ENCODE measurements at regions not wholly inside any gene's neighbourhood (a gene's known extent, or its start where the extent isn't known, plus 50 kb on each side); places are given as distances from the start of the nearest gene placed in this dataset.

DNA sequence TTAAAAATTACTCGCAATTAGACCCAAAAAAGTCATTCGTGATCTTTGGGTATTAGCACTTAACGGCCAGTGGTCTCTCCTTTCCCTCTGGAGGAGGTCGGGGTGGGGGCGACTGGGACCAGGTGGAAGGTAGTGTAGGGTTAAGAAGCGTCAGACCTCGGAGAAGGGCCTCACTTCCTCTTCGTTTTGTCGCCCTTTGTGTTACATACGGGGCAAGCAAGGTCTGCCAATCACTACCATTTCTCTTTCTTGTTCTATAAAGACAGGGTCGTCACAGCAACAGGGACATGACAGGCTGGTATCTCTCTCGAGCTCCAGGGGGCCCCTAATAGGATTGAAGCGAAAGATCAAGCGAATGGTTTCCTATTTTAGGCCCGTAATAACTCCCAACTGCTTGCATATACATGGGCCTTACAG lies 136.6 kb downstream of the INSIG2 start:
- Histone ChIP-seq H3K27me3 (ENCODE audit: control insufficient read depth, insufficient read depth, low read length) (peaks cover 33% of the 10 kb centered on the region), H2AFZ (no peak overlapping the region), H3K27ac (no peak overlapping the region), H3K79me2 (no peaks in the 10 kb centered on the region), H3K9ac (no peak overlapping the region), H3K4me3 (ENCODE audit: low read depth, low read length) (no peak overlapping the region), H3K4me2 (ENCODE audit: low read length) (no peak overlapping the region), H3K9me3 (ENCODE audit: control insufficient read depth, low read length) (no peaks in the 10 kb centered on the region), H3K4me1 (peaks cover 5% of the 10 kb centered on the region), H3K36me3 (ENCODE audit: control insufficient read depth, insufficient read depth, low read length) (no peaks in the 10 kb centered on the region)
- TF ChIP-seq, protein P1, sequence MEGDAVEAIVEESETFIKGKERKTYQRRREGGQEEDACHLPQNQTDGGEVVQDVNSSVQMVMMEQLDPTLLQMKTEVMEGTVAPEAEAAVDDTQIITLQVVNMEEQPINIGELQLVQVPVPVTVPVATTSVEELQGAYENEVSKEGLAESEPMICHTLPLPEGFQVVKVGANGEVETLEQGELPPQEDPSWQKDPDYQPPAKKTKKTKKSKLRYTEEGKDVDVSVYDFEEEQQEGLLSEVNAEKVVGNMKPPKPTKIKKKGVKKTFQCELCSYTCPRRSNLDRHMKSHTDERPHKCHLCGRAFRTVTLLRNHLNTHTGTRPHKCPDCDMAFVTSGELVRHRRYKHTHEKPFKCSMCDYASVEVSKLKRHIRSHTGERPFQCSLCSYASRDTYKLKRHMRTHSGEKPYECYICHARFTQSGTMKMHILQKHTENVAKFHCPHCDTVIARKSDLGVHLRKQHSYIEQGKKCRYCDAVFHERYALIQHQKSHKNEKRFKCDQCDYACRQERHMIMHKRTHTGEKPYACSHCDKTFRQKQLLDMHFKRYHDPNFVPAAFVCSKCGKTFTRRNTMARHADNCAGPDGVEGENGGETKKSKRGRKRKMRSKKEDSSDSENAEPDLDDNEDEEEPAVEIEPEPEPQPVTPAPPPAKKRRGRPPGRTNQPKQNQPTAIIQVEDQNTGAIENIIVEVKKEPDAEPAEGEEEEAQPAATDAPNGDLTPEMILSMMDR (IDR thresholded peaks at IDR 0.05): no peak

DNA sequence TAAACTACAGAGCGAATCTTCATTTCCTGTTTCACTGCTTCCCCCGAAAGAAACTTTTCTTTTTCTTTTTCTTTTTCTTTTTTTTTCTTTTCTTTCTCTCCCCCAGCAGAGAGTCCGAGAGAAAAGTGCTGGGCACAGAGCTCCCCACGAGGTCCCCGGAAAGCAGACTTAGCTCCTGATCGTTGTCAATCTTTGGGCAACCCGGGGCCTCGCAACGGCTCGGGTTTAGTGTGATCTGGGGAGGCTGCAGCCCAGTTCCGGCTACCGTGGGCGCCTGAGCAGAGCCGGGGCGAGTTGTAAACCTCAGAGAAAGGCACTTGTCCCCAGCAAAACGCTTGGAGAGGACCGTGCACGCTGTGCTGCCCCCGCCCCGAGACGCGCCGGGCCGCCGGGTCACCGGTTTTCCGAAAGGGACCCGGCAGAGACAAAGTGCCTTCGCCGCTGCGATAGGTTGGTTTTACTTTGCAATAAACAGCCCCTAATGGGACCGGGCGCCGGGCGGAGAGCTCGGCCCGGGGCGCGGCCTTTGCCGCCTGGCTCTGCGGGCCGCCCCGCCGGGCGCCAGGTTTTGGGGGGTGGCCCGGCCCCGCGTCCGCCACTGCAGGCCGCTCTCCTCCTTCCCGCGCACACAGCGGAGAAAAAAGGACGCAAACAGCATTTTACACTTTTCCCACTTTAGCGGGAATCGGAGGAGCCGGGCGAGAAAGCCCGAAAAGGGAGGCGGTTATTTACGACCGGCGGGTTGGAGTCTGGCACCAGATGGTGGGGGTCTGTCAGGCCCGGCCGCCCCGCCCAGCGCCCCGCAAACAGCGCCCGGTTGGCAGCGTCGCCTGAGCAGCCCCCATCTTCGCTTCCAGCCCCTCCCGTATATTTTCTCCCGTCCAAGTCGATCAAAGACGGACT lies 136.0 kb downstream of the INSIG2 start:
- Histone ChIP-seq H3K79me2 (no peaks in the 10 kb centered on the region), H3K27me3 (ENCODE audit: control insufficient read depth, insufficient read depth, low read length) (peaks cover 33% of the 10 kb centered on the region), H3K36me3 (ENCODE audit: control insufficient read depth, insufficient read depth, low read length) (no peaks in the 10 kb centered on the region), H2AFZ (no peak overlapping the region), H3K9ac (no peak overlapping the region), H3K9me3 (ENCODE audit: control insufficient read depth, low read length) (no peaks in the 10 kb centered on the region), H3K27ac (no peak overlapping the region), H3K4me3 (ENCODE audit: low read depth, low read length) (peak overlapping the region; percentile 18), H3K4me2 (ENCODE audit: low read length) (peak overlapping the region; percentile 61), H3K4me1 (peaks cover 5% of the 10 kb centered on the region)
- TF ChIP-seq, protein P1 (IDR thresholded peaks at IDR 0.05): no peak

DNA sequence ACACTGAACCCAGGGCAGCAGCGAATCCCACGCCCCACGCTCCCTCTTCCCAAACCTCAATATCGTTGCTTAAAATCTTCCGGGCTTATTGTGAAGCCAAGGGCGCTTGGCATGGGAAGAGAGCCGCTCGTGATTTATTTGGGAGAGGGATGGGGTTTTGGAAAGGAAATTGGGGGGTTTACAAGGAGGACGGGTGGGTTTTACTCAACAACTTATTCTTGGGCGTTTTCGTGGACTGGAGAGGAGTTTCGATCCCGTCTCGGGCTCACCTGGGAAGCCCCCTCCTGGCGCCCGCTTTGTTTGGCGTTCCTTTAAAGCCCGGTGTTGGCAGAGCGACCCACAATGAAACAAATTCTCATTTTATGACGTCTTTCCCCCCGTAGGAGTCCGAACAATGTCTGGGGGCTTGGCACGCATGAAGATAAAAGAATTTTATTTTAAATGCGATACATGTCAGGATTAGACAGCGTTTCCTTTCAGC lies 135.3 kb downstream of the INSIG2 start:
- H3K36me3 ChIP-seq (ENCODE audit: control insufficient read depth, insufficient read depth, low read length): no peaks in the 10 kb centered on the region
- TF ChIP-seq, protein P1 (IDR thresholded peaks at IDR 0.05): no peak
- H3K9me3 ChIP-seq (ENCODE audit: control insufficient read depth, low read length): no peaks in the 10 kb centered on the region
- no peaks in the 10 kb centered on the region for H3K79me2 ChIP-seq
- H2AFZ ChIP-seq: no peak overlapping the region
- H3K4me1 ChIP-seq: peaks cover 5% of the 10 kb centered on the region
- peak overlapping the region; percentile 61 for H3K4me2 ChIP-seq (ENCODE audit: low read length)
- H3K9ac ChIP-seq: no peak overlapping the region
- H3K4me3 ChIP-seq (ENCODE audit: low read depth, low read length): peak overlapping the region; percentile 18
- H3K27me3 ChIP-seq (ENCODE audit: control insufficient read depth, insufficient read depth, low read length): peaks cover 33% of the 10 kb centered on the region
- no peak overlapping the region for H3K27ac ChIP-seq

DNA sequence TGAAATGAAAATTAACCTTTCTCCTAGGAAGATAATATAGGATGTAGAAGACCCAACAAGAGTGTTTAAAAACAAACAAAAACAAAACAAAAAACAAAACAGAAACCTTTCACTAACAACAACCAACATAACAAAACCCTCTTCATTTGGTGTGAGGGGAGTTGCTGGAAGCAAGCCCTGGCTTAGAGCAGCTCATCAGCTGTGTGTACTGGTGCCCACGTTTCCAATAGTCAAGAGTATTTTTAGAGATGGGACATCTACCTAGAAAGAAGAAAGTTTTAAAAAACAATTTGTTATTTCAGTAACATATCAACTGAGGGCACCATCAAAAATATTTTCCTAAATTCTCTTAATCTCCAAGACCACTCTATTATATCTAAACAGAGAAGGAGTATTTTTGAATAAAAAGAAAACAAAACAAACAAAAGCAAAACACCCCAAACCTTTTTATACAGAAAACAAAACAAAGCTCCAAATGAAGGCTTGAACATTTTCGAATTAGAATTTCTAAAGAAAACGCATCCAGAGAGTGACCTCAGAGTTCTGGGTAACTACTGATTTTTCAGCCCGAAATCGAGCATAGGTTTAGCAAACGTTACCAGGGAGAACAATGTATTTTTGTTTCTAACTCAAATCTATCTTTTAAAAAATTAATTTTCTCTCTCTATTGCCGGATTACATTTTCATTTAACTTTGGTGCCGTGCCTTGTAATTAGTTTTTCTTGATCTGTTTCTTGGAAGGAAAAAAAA lies 134.6 kb downstream of the INSIG2 start:
- Histone ChIP-seq H3K9me3 (ENCODE audit: control insufficient read depth, low read length) (no peaks in the 10 kb centered on the region), H3K9ac (no peak overlapping the region), H3K27ac (no peak overlapping the region), H3K4me1 (peaks cover 2% of the 10 kb centered on the region), H3K79me2 (no peaks in the 10 kb centered on the region), H3K36me3 (ENCODE audit: control insufficient read depth, insufficient read depth, low read length) (no peaks in the 10 kb centered on the region), H3K4me2 (ENCODE audit: low read length) (no peak overlapping the region), H3K4me3 (ENCODE audit: low read depth, low read length) (no peak overlapping the region), H2AFZ (no peak overlapping the region), H3K27me3 (ENCODE audit: control insufficient read depth, insufficient read depth, low read length) (peaks cover 33% of the 10 kb centered on the region)
- TF ChIP-seq, protein P1 (IDR thresholded peaks at IDR 0.05): no peak

All from parathyroid adenoma (tissue), 2 donors.